ENCODE measurements at regions not wholly inside any gene's neighbourhood (a gene's known extent, or its start where the extent isn't known, plus 50 kb on each side); places are given as distances from the start of the nearest gene placed in this dataset.

- no peaks in the 10 kb centered on the region for H3K4me1 ChIP-seq (ENCODE audit: control insufficient read depth in 1 of 2, low read depth in 2 of 2)
- ATAC-seq (ENCODE audit: insufficient number of reproducible peaks, low FRiP score, low read depth) (no peak), DNase-seq (ENCODE audit: low spot score) (no peak)
- TF ChIP-seq CTCF (IDR thresholded peaks at IDR 0.05): no peak
- H3K9me3 ChIP-seq: no peaks in the 10 kb centered on the region
- H3K36me3 ChIP-seq: no peaks in the 10 kb centered on the region
- no peak overlapping the region for H3K4me3 ChIP-seq
- no peaks in the 10 kb centered on the region for H3K27me3 ChIP-seq (replicated peaks; ENCODE audit: insufficient read depth)
- no peak overlapping the region for H3K27ac ChIP-seq
Observed at GRCh38 chr18:40450751-40451150, 1504.3 kb upstream of the PIK3C3 start.

- no peak for TF ChIP-seq CTCF (IDR thresholded peaks at IDR 0.05)
- Histone ChIP-seq H3K27ac (no peak overlapping the region), H3K4me1 (ENCODE audit: control insufficient read depth in 1 of 2, low read depth in 2 of 2) (no peaks in the 10 kb centered on the region), H3K9me3 (no peaks in the 10 kb centered on the region), H3K36me3 (no peaks in the 10 kb centered on the region), H3K4me3 (no peak overlapping the region), H3K27me3 (replicated peaks; ENCODE audit: insufficient read depth) (no peaks in the 10 kb centered on the region)
- DNase-seq (ENCODE audit: low spot score) (no peak), ATAC-seq (ENCODE audit: insufficient number of reproducible peaks, low FRiP score, low read depth) (no peak)
Observed at GRCh38 chr18:40447820-40448219, 1507.2 kb upstream of the PIK3C3 start.

GRCh38 chr18:40440088-40440487 lies 1514.9 kb upstream of the PIK3C3 start:
- Histone ChIP-seq H3K9me3 (no peaks in the 10 kb centered on the region), H3K27me3 (replicated peaks; ENCODE audit: insufficient read depth) (no peaks in the 10 kb centered on the region), H3K36me3 (no peaks in the 10 kb centered on the region), H3K4me1 (ENCODE audit: control insufficient read depth in 1 of 2, low read depth in 2 of 2) (no peaks in the 10 kb centered on the region), H3K4me3 (no peak overlapping the region), H3K27ac (no peak overlapping the region)
- TF ChIP-seq CTCF (IDR thresholded peaks at IDR 0.05): no peak
- ATAC-seq (ENCODE audit: insufficient number of reproducible peaks, low FRiP score, low read depth) (no peak), DNase-seq (ENCODE audit: low spot score) (no peak)

GRCh38 chr18:40437517-40437916 lies 1517.5 kb upstream of the PIK3C3 start:
- H3K4me3 ChIP-seq: no peak overlapping the region
- no peak for DNase-seq (ENCODE audit: low spot score)
- H3K36me3 ChIP-seq: no peaks in the 10 kb centered on the region
- no peak for ATAC-seq (ENCODE audit: insufficient number of reproducible peaks, low FRiP score, low read depth)
- no peaks in the 10 kb centered on the region for H3K9me3 ChIP-seq
- H3K27ac ChIP-seq: no peak overlapping the region
- H3K27me3 ChIP-seq (replicated peaks; ENCODE audit: insufficient read depth): no peaks in the 10 kb centered on the region
- TF ChIP-seq CTCF (IDR thresholded peaks at IDR 0.05): no peak
- no peaks in the 10 kb centered on the region for H3K4me1 ChIP-seq (ENCODE audit: control insufficient read depth in 1 of 2, low read depth in 2 of 2)

GRCh38 chr18:40431071-40431985 lies 1523.7 kb upstream of the PIK3C3 start:
- Histone ChIP-seq H3K36me3 (no peaks in the 10 kb centered on the region), H3K9me3 (no peaks in the 10 kb centered on the region)

More at GRCh38 chr18:40431071-40431985, 1523.7 kb upstream of the PIK3C3 start:
- ATAC-seq (ENCODE audit: insufficient number of reproducible peaks, low FRiP score, low read depth) (no peak), DNase-seq (ENCODE audit: low spot score) (no peak)
- TF ChIP-seq CTCF (IDR thresholded peaks at IDR 0.05): no peak
- no peak overlapping the region for H3K27ac ChIP-seq
- H3K4me3 ChIP-seq: no peak overlapping the region
- H3K27me3 ChIP-seq (replicated peaks; ENCODE audit: insufficient read depth): no peaks in the 10 kb centered on the region
- H3K4me1 ChIP-seq (ENCODE audit: control insufficient read depth in 1 of 2, low read depth in 2 of 2): no peaks in the 10 kb centered on the region
